ENCODE measurements at regions not wholly inside any gene's neighbourhood (a gene's known extent, or its start where the extent isn't known, plus 50 kb on each side); places are given as distances from the start of the nearest gene placed in this dataset.

GRCh38 chr13:103953859-103954258 lies 887.6 kb upstream of the SLC10A2 start:
- ATAC-seq (no peak), DNase-seq (no peak)
- Mint-ChIP-seq H3K27me3 (no peaks in the 10 kb centered on the region), H3K4me1 (no peaks in the 10 kb centered on the region), H3K4me3 (no peak overlapping the region), H3K36me3 (no peaks in the 10 kb centered on the region), H3K9me3 (peaks cover 0 to 24% (median 3%) of the 10 kb centered on the region in 11 donors), H3K27ac (no peak overlapping the region)
- no peaks in the 10 kb centered on the region for H3K36me3 ChIP-seq (ENCODE audit: control insufficient read depth in 2 of 3, insufficient read depth in 3 of 3, low read length in 3 of 3)
- intact Hi-C loops (cut with micrococcal nuclease): no loop called here
- H3K27me3 ChIP-seq (ENCODE audit: control insufficient read depth in 2 of 2, insufficient read depth in 2 of 2, low read length in 2 of 2): no peaks in the 10 kb centered on the region
- H3K4me3 ChIP-seq (ENCODE audit: low read length): no peak overlapping the region
- no peaks in the 10 kb centered on the region for H3K9me3 ChIP-seq (ENCODE audit: control insufficient read depth in 2 of 3, low read length in 3 of 3)
- CTCF ChIA-PET: no interaction called here
- no peak overlapping the region for H3K27ac ChIP-seq (ENCODE audit: low read depth, low read length)
- H3K4me1 ChIP-seq (ENCODE audit: control insufficient read depth in 2 of 2, insufficient read depth in 2 of 2, low read length in 2 of 2): no peaks in the 10 kb centered on the region
- POLR2A ChIA-PET: no interaction called here

GRCh38 chr13:103952183-103952582 lies 886.0 kb upstream of the SLC10A2 start:
- H3K9me3 Mint-ChIP-seq: peaks cover 0 to 24% (median 4%) of the 10 kb centered on the region in 11 donors
- POLR2A ChIA-PET: no interaction called here
- Histone ChIP-seq H3K4me1 (ENCODE audit: control insufficient read depth in 2 of 2, insufficient read depth in 2 of 2, low read length in 2 of 2) (no peaks in the 10 kb centered on the region), H3K27ac (ENCODE audit: low read depth, low read length) (no peak overlapping the region), H3K9me3 (ENCODE audit: control insufficient read depth in 2 of 3, low read length in 3 of 3) (no peaks in the 10 kb centered on the region), H3K4me3 (ENCODE audit: low read length) (no peak overlapping the region), H3K27me3 (ENCODE audit: control insufficient read depth in 2 of 2, insufficient read depth in 2 of 2, low read length in 2 of 2) (no peaks in the 10 kb centered on the region), H3K36me3 (ENCODE audit: control insufficient read depth in 2 of 3, insufficient read depth in 3 of 3, low read length in 3 of 3) (no peaks in the 10 kb centered on the region)
- H3K27me3 Mint-ChIP-seq: no peaks in the 10 kb centered on the region
- intact Hi-C loops (cut with micrococcal nuclease): no loop called here
- no peaks in the 10 kb centered on the region for H3K36me3 Mint-ChIP-seq
- H3K4me3 Mint-ChIP-seq: no peak overlapping the region
- no peak overlapping the region for H3K27ac Mint-ChIP-seq
- ATAC-seq: no peak
- no peak for DNase-seq
- no peaks in the 10 kb centered on the region for H3K4me1 Mint-ChIP-seq
- CTCF ChIA-PET: no interaction called here

- intact Hi-C loops (cut with micrococcal nuclease): no loop called here
- CTCF ChIA-PET: no interaction called here
- peaks cover 0 to 15% (median 3%) of the 10 kb centered on the region in 11 donors for H3K9me3 Mint-ChIP-seq
- no peak overlapping the region for H3K27ac Mint-ChIP-seq
- Histone ChIP-seq H3K9me3 (ENCODE audit: control insufficient read depth in 2 of 3, low read length in 3 of 3) (no peaks in the 10 kb centered on the region), H3K36me3 (ENCODE audit: control insufficient read depth in 2 of 3, insufficient read depth in 3 of 3, low read length in 3 of 3) (no peaks in the 10 kb centered on the region), H3K27ac (ENCODE audit: low read depth, low read length) (no peak overlapping the region), H3K4me1 (ENCODE audit: control insufficient read depth in 2 of 2, insufficient read depth in 2 of 2, low read length in 2 of 2) (no peaks in the 10 kb centered on the region), H3K4me3 (ENCODE audit: low read length) (no peak overlapping the region), H3K27me3 (ENCODE audit: control insufficient read depth in 2 of 2, insufficient read depth in 2 of 2, low read length in 2 of 2) (no peaks in the 10 kb centered on the region)
- DNase-seq: no peak
- no peak for ATAC-seq
- H3K4me3 Mint-ChIP-seq: no peak overlapping the region
- H3K4me1 Mint-ChIP-seq: no peaks in the 10 kb centered on the region
- no peaks in the 10 kb centered on the region for H3K27me3 Mint-ChIP-seq
- H3K36me3 Mint-ChIP-seq: no peaks in the 10 kb centered on the region
- POLR2A ChIA-PET: no interaction called here
These were observed 882.2 kb upstream of the SLC10A2 start for GRCh38 chr13:103948426-103948825.

GRCh38 chr13:103945836-103946235 lies 879.6 kb upstream of the SLC10A2 start:
- POLR2A ChIA-PET: no interaction called here

GRCh38 chr13:103941506-103942140 lies 875.4 kb upstream of the SLC10A2 start:
- peaks cover 0 to 7% (median 0%) of the 10 kb centered on the region in 11 donors for H3K9me3 Mint-ChIP-seq
- H3K27me3 Mint-ChIP-seq: no peaks in the 10 kb centered on the region
- DNase-seq (no peak), ATAC-seq (no peak)
- no peak overlapping the region for H3K4me3 ChIP-seq (ENCODE audit: low read length)
- H3K36me3 Mint-ChIP-seq: no peaks in the 10 kb centered on the region
- no peaks in the 10 kb centered on the region for H3K9me3 ChIP-seq (ENCODE audit: control insufficient read depth in 2 of 3, low read length in 3 of 3)
- H3K27me3 ChIP-seq (ENCODE audit: control insufficient read depth in 2 of 2, insufficient read depth in 2 of 2, low read length in 2 of 2): no peaks in the 10 kb centered on the region
- no peaks in the 10 kb centered on the region for H3K36me3 ChIP-seq (ENCODE audit: control insufficient read depth in 2 of 3, insufficient read depth in 3 of 3, low read length in 3 of 3)
- intact Hi-C loops (cut with micrococcal nuclease): no loop called here
- H3K4me1 Mint-ChIP-seq: no peaks in the 10 kb centered on the region
- POLR2A ChIA-PET: no interaction called here
- H3K27ac Mint-ChIP-seq: no peak overlapping the region
- H3K4me3 Mint-ChIP-seq: no peak overlapping the region
- no peak overlapping the region for H3K27ac ChIP-seq (ENCODE audit: low read depth, low read length)
- CTCF ChIA-PET: no interaction called here
- H3K4me1 ChIP-seq (ENCODE audit: control insufficient read depth in 2 of 2, insufficient read depth in 2 of 2, low read length in 2 of 2): no peaks in the 10 kb centered on the region

More at GRCh38 chr13:103945836-103946235, 879.6 kb upstream of the SLC10A2 start:
- Mint-ChIP-seq H3K4me1 (no peaks in the 10 kb centered on the region), H3K27me3 (no peaks in the 10 kb centered on the region), H3K36me3 (no peaks in the 10 kb centered on the region), H3K9me3 (peaks cover 0 to 10% (median 4%) of the 10 kb centered on the region in 11 donors), H3K27ac (no peak overlapping the region), H3K4me3 (no peak overlapping the region)
- no peaks in the 10 kb centered on the region for H3K9me3 ChIP-seq (ENCODE audit: control insufficient read depth in 2 of 3, low read length in 3 of 3)
- intact Hi-C loops (cut with micrococcal nuclease): no loop called here
- CTCF ChIA-PET: no interaction called here
- no peak for ATAC-seq
- H3K27me3 ChIP-seq (ENCODE audit: control insufficient read depth in 2 of 2, insufficient read depth in 2 of 2, low read length in 2 of 2): no peaks in the 10 kb centered on the region
- H3K27ac ChIP-seq (ENCODE audit: low read depth, low read length): no peak overlapping the region
- no peaks in the 10 kb centered on the region for H3K36me3 ChIP-seq (ENCODE audit: control insufficient read depth in 2 of 3, insufficient read depth in 3 of 3, low read length in 3 of 3)
- no peak overlapping the region for H3K4me3 ChIP-seq (ENCODE audit: low read length)
- no peak for DNase-seq
- H3K4me1 ChIP-seq (ENCODE audit: control insufficient read depth in 2 of 2, insufficient read depth in 2 of 2, low read length in 2 of 2): no peaks in the 10 kb centered on the region

- H3K27me3 Mint-ChIP-seq: no peaks in the 10 kb centered on the region
- Histone ChIP-seq H3K4me1 (ENCODE audit: control insufficient read depth in 2 of 2, insufficient read depth in 2 of 2, low read length in 2 of 2) (no peaks in the 10 kb centered on the region), H3K36me3 (ENCODE audit: control insufficient read depth in 2 of 3, insufficient read depth in 3 of 3, low read length in 3 of 3) (no peaks in the 10 kb centered on the region), H3K27me3 (ENCODE audit: control insufficient read depth in 2 of 2, insufficient read depth in 2 of 2, low read length in 2 of 2) (no peaks in the 10 kb centered on the region), H3K9me3 (ENCODE audit: control insufficient read depth in 2 of 3, low read length in 3 of 3) (no peaks in the 10 kb centered on the region), H3K4me3 (ENCODE audit: low read length) (no peak overlapping the region), H3K27ac (ENCODE audit: low read depth, low read length) (no peak overlapping the region)
- peaks cover 0 to 11% (median 1%) of the 10 kb centered on the region in 11 donors for H3K9me3 Mint-ChIP-seq
- H3K36me3 Mint-ChIP-seq: no peaks in the 10 kb centered on the region
- POLR2A ChIA-PET: no interaction called here
- H3K4me3 Mint-ChIP-seq: no peak overlapping the region
- CTCF ChIA-PET: no interaction called here
- intact Hi-C loops (cut with micrococcal nuclease): no loop called here
- no peak overlapping the region for H3K27ac Mint-ChIP-seq
- DNase-seq (no peak), ATAC-seq (no peak)
- no peaks in the 10 kb centered on the region for H3K4me1 Mint-ChIP-seq
These were observed 868.9 kb upstream of the SLC10A2 start for GRCh38 chr13:103935117-103935516.

- Mint-ChIP-seq H3K4me3 (no peak overlapping the region), H3K4me1 (no peaks in the 10 kb centered on the region), H3K27me3 (no peaks in the 10 kb centered on the region), H3K36me3 (no peaks in the 10 kb centered on the region), H3K9me3 (peaks cover 0 to 11% (median 2%) of the 10 kb centered on the region in 11 donors), H3K27ac (no peak overlapping the region)
- no peaks in the 10 kb centered on the region for H3K9me3 ChIP-seq (ENCODE audit: control insufficient read depth in 2 of 3, low read length in 3 of 3)
- POLR2A ChIA-PET: no interaction called here
- no peak overlapping the region for H3K27ac ChIP-seq (ENCODE audit: low read depth, low read length)
- no peaks in the 10 kb centered on the region for H3K4me1 ChIP-seq (ENCODE audit: control insufficient read depth in 2 of 2, insufficient read depth in 2 of 2, low read length in 2 of 2)
- no peaks in the 10 kb centered on the region for H3K36me3 ChIP-seq (ENCODE audit: control insufficient read depth in 2 of 3, insufficient read depth in 3 of 3, low read length in 3 of 3)
- CTCF ChIA-PET: no interaction called here
- H3K27me3 ChIP-seq (ENCODE audit: control insufficient read depth in 2 of 2, insufficient read depth in 2 of 2, low read length in 2 of 2): no peaks in the 10 kb centered on the region
- DNase-seq (no peak), ATAC-seq (no peak)
- intact Hi-C loops (cut with micrococcal nuclease): no loop called here
- H3K4me3 ChIP-seq (ENCODE audit: low read length): no peak overlapping the region
These were observed 865.7 kb upstream of the SLC10A2 start for GRCh38 chr13:103931885-103932284.
